Adrenal gland (tissue), 9 donors: ENCODE measurements at regions not wholly inside any gene's neighbourhood (a gene's known extent, or its start where the extent isn't known, plus 50 kb on each side); places are given as distances from the start of the nearest gene placed in this dataset.

ENCODE experiments used
- DNase-seq, 7 donors: peaks; one replicate each; pipeline ENCODE4 v3.0.0-alpha.2; 2019 to 2020
- H3K27ac ChIP-seq, 5 donors: fragments of 200-600 bp; sonication (generic) in 4 of 5; 1 replicate in 3 of 5; 2 replicates in 2 of 5; pipeline versions ENCODE4 v1.5.1 to v1.8.0; 2016 to 2020; ENCODE audit warnings: mild to moderate bottlenecking in 1 of 5
- H3K27me3 ChIP-seq: fragments of 200-600 bp; 2 replicates; pipeline ENCODE4 v1.8.0; 2021
- H3K36me3 ChIP-seq, 2 donors: fragments of 200-600 bp; replicated peaks in 1 of 2; 1 replicate in 1 of 2; 2 replicates in 1 of 2; pipeline versions ENCODE4 v1.5.1 to v1.8.0; 2018 to 2022
- H3K4me1 ChIP-seq, 2 donors: fragments of 200-600 bp; replicated peaks in 1 of 2; 1 replicate in 1 of 2; 2 replicates in 1 of 2; pipeline versions ENCODE4 v1.5.1 to v1.8.0; 2018 to 2021
- H3K4me3 ChIP-seq, 4 donors: fragments of 200-600 bp; sonication (generic) in 3 of 4; one replicate each; pipeline ENCODE4 v1.5.1; 2016 to 2018
- H3K9me3 ChIP-seq, 3 donors: fragments of 200-600 bp; sonication (generic) in 1 of 3; replicated peaks in 1 of 3; 1 replicate in 2 of 3; 2 replicates in 1 of 3; pipeline versions ENCODE4 v1.5.1 to v1.8.0; 2016 to 2021
- CTCF ChIP-seq, 6 experiments: fragments of 450-650 bp in 4 of 6; fragments of 200-600 bp in 2 of 6; sonication (generic) in 1 of 6; IDR thresholded peaks; 1 replicate in 5 of 6; 2 replicates in 1 of 6; pipeline versions ENCODE4 v1.5.1 to v1.8.0; 2016 to 2021; ENCODE audit warnings: antibody characterized with exemption in 6 of 6, mild to moderate bottlenecking in 2 of 6, moderate library complexity in 1 of 6
- POLR2A ChIP-seq, 2 donors: fragments of 450-650 bp; IDR thresholded peaks; one replicate each; pipeline ENCODE4 v1.6.1; 2017; ENCODE audit warnings: antibody characterized with exemption in 2 of 2, mild to moderate bottlenecking in 2 of 2, moderate library complexity in 1 of 2
- WGBS, 4 donors: extraction: QIAGEN DNeasy Blood & Tissue Kit in 2 of 4; methylation state at CpG; one replicate each; pipeline versions ENCODE4 v1.1.5 to v1.1.7; 2013 to 2017; 5-methylcytosine and 5-hydroxymethylcytosine counted together
- intact Hi-C, 2 donors: fragments of 100-400 bp; cut with DNase I; formaldehyde crosslinking; loops; one replicate each; pipeline versions ENCODE4 v1.14.1 to v1.15.0; 2022 to 2023
- donor health status: healthy with polysubstance abuse.
- donor health status: Bipolar disorder and iron deficiency.
- donor health status: DM: yes; HTN: yes; CAD: no.
- donor health status: DM: no; HTN: no; CAD: no.
- donor health status: DM: no; HTN: no; CAD: no.

- TF ChIP-seq POLR2A (IDR thresholded peaks at IDR 0.05) (no peak), CTCF (IDR thresholded peaks at IDR 0.05) (no peak)
- Histone ChIP-seq H3K36me3 (no peaks in the 10 kb centered on the region), H3K27me3 (no peaks in the 10 kb centered on the region), H3K4me1 (no peaks in the 10 kb centered on the region), H3K9me3 (peaks cover 0 to 5% (median 0%) of the 10 kb centered on the region in 3 donors), H3K4me3 (no peak overlapping the region), H3K27ac (no peak overlapping the region)
- WGBS, 4 donors, result 77 to 93% (median 81%) methylated on average over 1 of the region's 1 CpG
- intact Hi-C loops, result no loop called here
- DNase-seq, result no peak
Measured at GRCh38 chr14:40487824-40488223, 1055.6 kb upstream of the FBXO33 start.

GRCh38 chr14:40485688-40486087 lies 1053.5 kb upstream of the FBXO33 start:
- no peak overlapping the region for H3K4me3 ChIP-seq
- intact Hi-C loops, result no loop called here
- no peaks in the 10 kb centered on the region for H3K4me1 ChIP-seq
- peaks cover 0 to 5% (median 0%) of the 10 kb centered on the region in 3 donors for H3K9me3 ChIP-seq
- TF ChIP-seq POLR2A (IDR thresholded peaks at IDR 0.05) (no peak), CTCF (IDR thresholded peaks at IDR 0.05) (no peak)
- H3K36me3 ChIP-seq, result no peaks in the 10 kb centered on the region
- H3K27ac ChIP-seq, result no peak overlapping the region
- H3K27me3 ChIP-seq, result no peaks in the 10 kb centered on the region
- no peak for DNase-seq

- 83 to 94% (median 88%) methylated on average over 1 of the region's 1 CpG for WGBS, 4 donors
- no peak overlapping the region for H3K27ac ChIP-seq
- no peaks in the 10 kb centered on the region for H3K27me3 ChIP-seq
- no peaks in the 10 kb centered on the region for H3K9me3 ChIP-seq
- DNase-seq, result no peak
- TF ChIP-seq CTCF (IDR thresholded peaks at IDR 0.05), result no peak
- TF ChIP-seq POLR2A (IDR thresholded peaks at IDR 0.05), result no peak
- no peaks in the 10 kb centered on the region for H3K4me1 ChIP-seq
- H3K36me3 ChIP-seq, result no peaks in the 10 kb centered on the region
- no peak overlapping the region for H3K4me3 ChIP-seq
- intact Hi-C loops, result no loop called here
Measured at GRCh38 chr14:40476005-40476404, 1043.8 kb upstream of the FBXO33 start.

GRCh38 chr14:40467969-40468368 lies 1035.7 kb upstream of the FBXO33 start:
- intact Hi-C loops, result no loop called here
- Histone ChIP-seq H3K36me3 (no peaks in the 10 kb centered on the region), H3K9me3 (no peaks in the 10 kb centered on the region), H3K4me1 (no peaks in the 10 kb centered on the region), H3K27me3 (no peaks in the 10 kb centered on the region), H3K27ac (no peak overlapping the region), H3K4me3 (no peak overlapping the region)
- TF ChIP-seq CTCF (IDR thresholded peaks at IDR 0.05) (no peak), POLR2A (IDR thresholded peaks at IDR 0.05) (no peak)
- whole genome bisulfite sequencing, 4 donors, result 62 to 81% (median 71%) methylated on average over 1 of the region's 1 CpG
- DNase-seq, result no peak
